ENCODE measurements at regions not wholly inside any gene's neighbourhood (a gene's known extent, or its start where the extent isn't known, plus 50 kb on each side); places are given as distances from the start of the nearest gene placed in this dataset.

DNA sequence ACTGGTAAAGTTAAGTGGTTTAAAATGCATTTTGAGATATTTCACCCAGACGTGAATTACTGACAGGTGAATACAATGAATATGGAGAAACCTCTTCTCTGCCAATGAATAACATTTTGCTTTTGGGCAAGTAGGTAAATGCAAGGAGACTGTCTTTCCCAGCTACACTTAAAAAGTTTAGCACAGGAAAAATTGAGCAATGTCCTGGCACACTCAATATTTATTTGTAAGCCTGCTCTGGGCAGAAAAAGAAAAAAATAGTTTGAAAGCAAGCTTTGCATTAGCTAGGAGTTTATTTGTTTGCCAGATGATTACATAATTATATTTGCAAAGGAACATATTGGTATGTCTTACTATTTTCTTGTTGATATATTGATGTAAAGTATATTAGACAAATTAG, 624.2 kb downstream of the ACTR3B start:
- no peak overlapping the region for H3K4me3 Mint-ChIP-seq
- no peak for ATAC-seq
- H3K27ac Mint-ChIP-seq, result no peak overlapping the region
- DNase-seq, result no peak
- peaks cover 8% of the 10 kb centered on the region for H3K9me3 Mint-ChIP-seq (ENCODE audit: low read depth)
- no peaks in the 10 kb centered on the region for H3K4me1 Mint-ChIP-seq
- H3K36me3 Mint-ChIP-seq, result no peaks in the 10 kb centered on the region
- H3K27me3 Mint-ChIP-seq, result no peaks in the 10 kb centered on the region
- CTCF ChIA-PET, result no interaction called here

- Mint-ChIP-seq H3K27me3 (no peaks in the 10 kb centered on the region), H3K4me3 (no peak overlapping the region), H3K27ac (no peak overlapping the region), H3K36me3 (no peaks in the 10 kb centered on the region), H3K4me1 (no peaks in the 10 kb centered on the region), H3K9me3 (ENCODE audit: low read depth) (peaks cover 10% of the 10 kb centered on the region)
- no peak for ATAC-seq
- CTCF ChIA-PET, result interaction anchor here (1.5 kb wide), 1 partner anchor 10 kb away, joined by 3 read pairs; no protein-coding TSS in a partner anchor
- no peak for DNase-seq
Observed at GRCh38 chr7:153385502-153385901, 626.0 kb downstream of the ACTR3B start.

DNA sequence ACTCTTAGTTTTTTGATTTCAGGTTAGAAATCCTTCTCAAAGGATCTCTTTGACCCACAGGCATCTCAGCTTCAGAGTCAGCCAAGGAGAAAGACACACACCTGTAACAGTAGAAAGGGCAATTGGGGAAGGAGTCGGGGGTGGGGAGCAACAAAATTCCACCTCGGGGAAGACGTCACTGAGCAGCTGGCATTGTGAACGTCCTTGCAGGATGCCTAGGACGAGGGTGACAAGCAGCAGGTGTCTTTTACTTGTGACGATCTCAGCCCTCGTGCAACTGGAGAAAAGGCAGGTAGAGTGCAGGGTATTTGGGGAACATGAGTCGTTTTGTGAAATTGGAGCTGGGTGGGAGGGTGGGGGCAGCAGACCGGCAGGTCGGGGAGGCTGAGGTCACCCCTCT, 627.0 kb downstream of the ACTR3B start:
- no peak overlapping the region for H3K27ac Mint-ChIP-seq
- H3K27me3 Mint-ChIP-seq, result no peaks in the 10 kb centered on the region
- DNase-seq, result no peak
- peaks cover 13% of the 10 kb centered on the region for H3K9me3 Mint-ChIP-seq (ENCODE audit: low read depth)
- no peaks in the 10 kb centered on the region for H3K4me1 Mint-ChIP-seq
- H3K36me3 Mint-ChIP-seq, result no peaks in the 10 kb centered on the region
- CTCF ChIA-PET, result interaction anchor here (1.5 kb wide), 1 partner anchor 8 kb away, joined by 3 read pairs; no protein-coding TSS in a partner anchor
- no peak overlapping the region for H3K4me3 Mint-ChIP-seq
- no peak for ATAC-seq

DNA sequence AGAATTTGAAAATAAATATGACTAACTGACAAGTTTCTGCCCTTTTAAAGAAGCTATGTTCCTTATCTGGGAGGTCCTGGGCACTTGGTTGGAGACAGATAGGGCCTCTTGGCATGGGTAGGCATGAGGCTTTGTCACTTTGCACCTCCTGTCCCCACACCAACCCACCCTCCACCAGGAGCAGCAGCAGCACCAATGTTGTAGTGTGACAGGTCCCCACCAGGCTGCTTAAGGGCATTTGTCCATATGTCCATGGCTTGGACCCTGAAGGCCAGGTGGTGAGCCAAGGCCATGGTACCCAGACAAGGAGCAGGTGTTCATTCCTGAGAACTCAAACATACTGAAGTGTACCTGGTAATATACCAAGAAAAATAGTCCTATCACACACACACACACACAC, 629.1 kb downstream of the ACTR3B start:
- peaks cover 18% of the 10 kb centered on the region for H3K9me3 Mint-ChIP-seq (ENCODE audit: low read depth)
- CTCF ChIA-PET, result no interaction called here
- no peaks in the 10 kb centered on the region for H3K4me1 Mint-ChIP-seq
- H3K4me3 Mint-ChIP-seq, result no peak overlapping the region
- no peaks in the 10 kb centered on the region for H3K36me3 Mint-ChIP-seq
- DNase-seq (no peak), ATAC-seq (no peak)
- no peak overlapping the region for H3K27ac Mint-ChIP-seq
- no peaks in the 10 kb centered on the region for H3K27me3 Mint-ChIP-seq

DNA sequence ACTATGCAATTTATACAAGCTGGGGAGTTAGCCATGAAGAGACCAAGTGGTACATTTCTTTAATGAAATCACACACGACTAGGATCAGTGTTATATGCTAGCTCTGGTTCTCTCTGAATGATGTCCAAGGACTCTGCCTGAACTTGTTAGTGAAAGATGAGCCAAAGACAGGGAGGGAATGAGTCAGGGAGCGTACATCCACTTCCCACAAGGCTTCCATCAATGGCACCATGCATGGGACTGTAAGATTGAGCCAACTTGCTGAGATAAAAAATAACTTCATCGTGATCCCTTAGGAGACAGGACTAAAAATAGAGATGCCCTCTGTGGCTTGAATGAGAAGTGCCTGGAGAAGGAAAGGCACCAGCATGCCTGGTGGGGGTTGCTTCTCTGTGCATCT, 629.7 kb downstream of the ACTR3B start:
- H3K27me3 Mint-ChIP-seq, result no peaks in the 10 kb centered on the region
- CTCF ChIA-PET, result no interaction called here
- H3K4me1 Mint-ChIP-seq, result no peaks in the 10 kb centered on the region
- DNase-seq (no peak), ATAC-seq (no peak)
- H3K4me3 Mint-ChIP-seq, result no peak overlapping the region
- no peak overlapping the region for H3K27ac Mint-ChIP-seq
- peaks cover 21% of the 10 kb centered on the region for H3K9me3 Mint-ChIP-seq (ENCODE audit: low read depth)
- H3K36me3 Mint-ChIP-seq, result no peaks in the 10 kb centered on the region

GRCh38 chr7:153390955-153391354, 631.4 kb downstream of the ACTR3B start:
- Mint-ChIP-seq H3K27me3 (no peaks in the 10 kb centered on the region), H3K4me3 (no peak overlapping the region), H3K27ac (no peak overlapping the region), H3K36me3 (no peaks in the 10 kb centered on the region), H3K4me1 (no peaks in the 10 kb centered on the region), H3K9me3 (ENCODE audit: low read depth) (peaks cover 19% of the 10 kb centered on the region)
- CTCF ChIA-PET, result no interaction called here
- ATAC-seq, result no peak
- DNase-seq, result no peak

- no peak overlapping the region for H3K4me3 Mint-ChIP-seq
- DNase-seq, result no peak
- peaks cover 16% of the 10 kb centered on the region for H3K9me3 Mint-ChIP-seq (ENCODE audit: low read depth)
- ATAC-seq, result no peak
- H3K4me1 Mint-ChIP-seq, result no peaks in the 10 kb centered on the region
- CTCF ChIA-PET, result no interaction called here
- H3K27me3 Mint-ChIP-seq, result no peaks in the 10 kb centered on the region
- no peak overlapping the region for H3K27ac Mint-ChIP-seq
- no peaks in the 10 kb centered on the region for H3K36me3 Mint-ChIP-seq
Observed at GRCh38 chr7:153392726-153393125, 633.2 kb downstream of the ACTR3B start.

GRCh38 chr7:153393666-153394065, 634.1 kb downstream of the ACTR3B start:
- Mint-ChIP-seq H3K27ac (no peak overlapping the region), H3K4me1 (no peaks in the 10 kb centered on the region), H3K36me3 (no peaks in the 10 kb centered on the region), H3K27me3 (no peaks in the 10 kb centered on the region), H3K4me3 (no peak overlapping the region), H3K9me3 (ENCODE audit: low read depth) (peaks cover 14% of the 10 kb centered on the region)
- ATAC-seq, result no peak
- no peak for DNase-seq
- CTCF ChIA-PET, result no interaction called here

DNA sequence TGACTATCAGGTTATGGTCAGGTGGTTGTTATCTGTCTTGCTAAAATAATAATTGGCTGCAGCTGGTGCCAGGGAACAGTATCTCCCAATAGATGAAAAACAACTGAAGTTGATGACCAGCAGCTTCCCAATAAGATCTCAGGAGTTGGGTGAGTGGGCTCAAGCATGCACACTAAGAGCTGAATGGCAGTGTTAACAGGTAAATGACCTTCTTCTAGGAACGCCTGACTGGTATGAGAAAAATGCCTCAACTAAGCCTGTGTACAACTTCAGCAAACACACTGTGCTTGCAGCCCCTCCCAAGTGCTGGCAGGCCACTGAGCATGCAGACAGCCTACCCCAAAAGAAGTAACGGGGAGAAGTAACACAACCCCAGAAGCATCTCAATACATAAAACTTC, 636.9 kb downstream of the ACTR3B start:
- peaks cover 10% of the 10 kb centered on the region for H3K9me3 Mint-ChIP-seq (ENCODE audit: low read depth)
- H3K27ac Mint-ChIP-seq, result no peak overlapping the region
- no peak for DNase-seq
- H3K27me3 Mint-ChIP-seq, result no peaks in the 10 kb centered on the region
- no peak overlapping the region for H3K4me3 Mint-ChIP-seq
- CTCF ChIA-PET, result no interaction called here
- H3K36me3 Mint-ChIP-seq, result no peaks in the 10 kb centered on the region
- ATAC-seq, result no peak
- H3K4me1 Mint-ChIP-seq, result no peaks in the 10 kb centered on the region

DNA sequence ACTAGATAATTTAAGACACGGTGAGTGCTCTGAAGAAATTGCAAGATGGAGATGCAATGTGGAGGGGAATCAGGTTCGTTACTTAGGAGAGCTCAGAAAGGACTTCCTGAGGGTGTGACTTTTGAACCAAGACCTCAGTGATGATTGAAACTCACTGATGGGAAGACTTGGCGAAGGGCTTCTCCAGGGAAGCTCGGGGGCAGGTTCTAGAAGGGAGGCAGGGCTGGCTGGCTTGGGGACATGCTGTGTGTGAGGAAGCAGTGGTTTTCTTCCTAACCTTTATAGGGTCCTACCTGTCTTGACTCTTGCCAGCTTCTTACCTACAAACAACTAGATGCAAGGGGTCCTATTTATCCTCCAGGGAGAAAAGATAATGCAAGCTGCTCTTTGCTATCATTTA, 637.9 kb downstream of the ACTR3B start:
- peaks cover 10% of the 10 kb centered on the region for H3K9me3 Mint-ChIP-seq (ENCODE audit: low read depth)
- no peak overlapping the region for H3K4me3 Mint-ChIP-seq
- no peaks in the 10 kb centered on the region for H3K27me3 Mint-ChIP-seq
- DNase-seq (no peak), ATAC-seq (no peak)
- CTCF ChIA-PET, result no interaction called here
- no peak overlapping the region for H3K27ac Mint-ChIP-seq
- no peaks in the 10 kb centered on the region for H3K36me3 Mint-ChIP-seq
- H3K4me1 Mint-ChIP-seq, result no peaks in the 10 kb centered on the region

- no peak for ATAC-seq
- no peak overlapping the region for H3K4me3 Mint-ChIP-seq
- CTCF ChIA-PET, result no interaction called here
Observed at GRCh38 chr7:153397906-153398305, 638.4 kb downstream of the ACTR3B start.

GRCh38 chr7:153398370-153398769, 638.8 kb downstream of the ACTR3B start:
- Mint-ChIP-seq H3K9me3 (ENCODE audit: low read depth) (peaks cover 8% of the 10 kb centered on the region), H3K4me1 (no peaks in the 10 kb centered on the region), H3K4me3 (no peak overlapping the region), H3K27me3 (no peaks in the 10 kb centered on the region), H3K36me3 (no peaks in the 10 kb centered on the region), H3K27ac (no peak overlapping the region)
- CTCF ChIA-PET, result no interaction called here
- ATAC-seq, result no peak
- no peak for DNase-seq

More at GRCh38 chr7:153397906-153398305, 638.4 kb downstream of the ACTR3B start:
- no peak overlapping the region for H3K27ac Mint-ChIP-seq
- no peaks in the 10 kb centered on the region for H3K36me3 Mint-ChIP-seq
- no peaks in the 10 kb centered on the region for H3K4me1 Mint-ChIP-seq
- H3K27me3 Mint-ChIP-seq, result no peaks in the 10 kb centered on the region
- H3K9me3 Mint-ChIP-seq (ENCODE audit: low read depth), result peaks cover 10% of the 10 kb centered on the region
- DNase-seq, result no peak

DNA sequence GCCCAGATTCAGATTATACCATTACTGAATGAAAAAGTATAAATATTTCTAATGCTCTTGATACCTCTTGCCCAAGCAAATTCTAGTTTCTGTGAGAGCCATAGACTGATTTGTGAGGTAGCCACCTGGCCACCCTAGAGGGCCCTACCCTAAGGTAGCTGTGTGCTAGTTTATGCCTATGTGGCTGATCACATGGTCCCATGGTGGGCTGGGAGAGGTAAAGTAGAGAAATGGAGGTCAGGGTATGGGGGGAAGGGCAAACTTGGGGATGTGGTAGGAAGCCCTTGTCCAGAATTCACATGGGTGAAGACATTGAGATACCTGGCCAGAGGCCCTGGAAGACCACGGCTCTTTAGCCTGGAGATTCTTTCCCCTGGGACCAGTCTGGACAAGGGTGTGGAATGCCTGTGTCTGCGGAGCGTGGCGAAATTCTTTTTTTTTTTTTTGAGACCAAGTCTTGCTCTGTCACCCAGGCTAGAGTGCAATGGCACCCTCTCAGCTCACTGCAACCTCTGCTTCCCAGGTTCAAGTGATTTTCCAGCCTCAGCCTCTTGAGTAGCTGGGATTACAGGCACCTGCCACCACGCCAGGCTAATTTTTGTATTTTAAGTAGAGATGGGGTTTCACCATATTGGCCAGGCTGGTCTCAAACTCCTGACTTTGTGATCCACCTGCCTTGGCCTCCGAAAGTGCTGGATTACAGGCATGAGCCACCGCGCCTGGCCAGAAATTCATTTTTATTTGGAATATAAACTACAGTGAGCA, 639.4 kb downstream of the ACTR3B start:
- Mint-ChIP-seq H3K4me3 (no peak overlapping the region), H3K27me3 (no peaks in the 10 kb centered on the region), H3K27ac (no peak overlapping the region), H3K9me3 (ENCODE audit: low read depth) (peaks cover 7% of the 10 kb centered on the region), H3K4me1 (no peaks in the 10 kb centered on the region), H3K36me3 (no peaks in the 10 kb centered on the region)
- CTCF ChIA-PET, result no interaction called here
- no peak for DNase-seq
- no peak for ATAC-seq

DNA sequence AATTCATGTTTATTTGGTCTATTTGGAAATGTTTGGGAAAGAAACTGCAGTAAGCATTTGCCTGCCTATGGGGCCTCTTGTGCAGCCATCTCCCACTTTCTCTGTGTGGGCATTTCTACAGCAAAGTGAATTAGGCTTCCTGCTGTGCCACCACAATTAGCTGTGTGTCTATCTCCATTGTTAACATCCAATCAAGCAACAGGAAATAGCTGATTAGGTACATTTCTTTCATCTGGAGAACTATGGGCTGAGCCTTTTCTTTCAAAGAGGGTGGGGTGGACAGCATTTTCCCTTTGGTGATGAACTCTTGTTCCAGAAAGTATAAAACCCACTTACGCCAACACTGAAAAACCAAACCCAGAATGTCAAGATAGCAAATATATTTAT, 640.0 kb downstream of the ACTR3B start:
- H3K4me1 Mint-ChIP-seq, result no peaks in the 10 kb centered on the region
- ATAC-seq, result no peak
- CTCF ChIA-PET, result no interaction called here

More for the DNA sequence above, 640.0 kb downstream of the ACTR3B start:
- no peak for DNase-seq
- Mint-ChIP-seq H3K27ac (no peak overlapping the region), H3K36me3 (no peaks in the 10 kb centered on the region), H3K9me3 (ENCODE audit: low read depth) (peaks cover 5% of the 10 kb centered on the region), H3K4me3 (no peak overlapping the region), H3K27me3 (no peaks in the 10 kb centered on the region)

All from activated CD8-positive, alpha-beta memory T cell treated with anti-CD3 and anti-CD28 coated beads, Interleukin-2, amount 10 ng/mL, durations not matched to agents 7 days and 5 days (primary cell).